MM.1S (cell line): ENCODE measurements at regions not wholly inside any gene's neighbourhood (a gene's known extent, or its start where the extent isn't known, plus 50 kb on each side); places are given as distances from the start of the nearest gene placed in this dataset.

Experiments used
- DNase-seq: peaks from one replicate; pipeline ENCODE4 v3.0.0-alpha.2; 2015
- H2AFZ ChIP-seq: fragments of 300-600 bp; sonication (generic); 2 replicates; pipeline ENCODE4 v1.6.0; 2016; ENCODE audit warnings: antibody characterized with exemption, low read length
- H3F3A ChIP-seq: fragments of 300-600 bp; sonication (generic); 2 replicates; pipeline ENCODE4 v1.6.1; 2016; ENCODE audit warnings: mild to moderate bottlenecking, antibody characterized with exemption, low read length, moderate library complexity, mixed read lengths; ENCODE audit not compliant: insufficient read depth
- H3K27ac ChIP-seq: fragments of 300-600 bp; sonication (generic); 2 replicates; pipeline ENCODE4 v1.5.1; 2016; ENCODE audit warnings: mild to moderate bottlenecking, low read length
- H3K27me3 ChIP-seq: fragments of 300-600 bp; sonication (generic); replicated peaks from 2 replicates; pipeline ENCODE4 v1.6.0; 2016; ENCODE audit warnings: low read length; ENCODE audit not compliant: insufficient read depth
- H3K36me3 ChIP-seq: fragments of 300-600 bp; sonication (generic); replicated peaks from 2 replicates; pipeline ENCODE4 v1.6.1; 2016; ENCODE audit warnings: mild to moderate bottlenecking, low read length, mixed read lengths; ENCODE audit not compliant: insufficient read depth
- H3K4me1 ChIP-seq: fragments of 300-600 bp; sonication (generic); 2 replicates; pipeline ENCODE4 v1.6.1; 2016; ENCODE audit warnings: low read length, mixed read lengths
- H3K4me2 ChIP-seq: fragments of 300-600 bp; sonication (generic); 2 replicates; pipeline ENCODE4 v1.6.0; 2016; ENCODE audit warnings: low read depth, low read length
- H3K4me3 ChIP-seq: fragments of 300-600 bp; sonication (generic); 2 replicates; pipeline ENCODE4 v1.5.1; 2016; ENCODE audit warnings: low read length, mixed read lengths
- H3K79me2 ChIP-seq: fragments of 300-600 bp; sonication (generic); 2 replicates; pipeline ENCODE4 v1.6.1; 2016; ENCODE audit warnings: mixed run types, low read length, mixed read lengths
- H3K9ac ChIP-seq: fragments of 300-600 bp; sonication (generic); 2 replicates; pipeline ENCODE4 v1.6.1; 2016; ENCODE audit warnings: low read length, mixed read lengths
- H3K9me2 ChIP-seq: fragments of 300-600 bp; sonication (generic); replicated peaks from 2 replicates; pipeline ENCODE4 v1.6.1; 2016; ENCODE audit warnings: mild to moderate bottlenecking, low read length, mixed read lengths; ENCODE audit not compliant: insufficient read depth
- H3K9me3 ChIP-seq: fragments of 300-600 bp; sonication (generic); replicated peaks from 2 replicates; pipeline ENCODE4 v1.6.1; 2016; ENCODE audit warnings: mild to moderate bottlenecking, low read length, mixed read lengths; ENCODE audit not compliant: insufficient read depth
- H4K20me1 ChIP-seq: fragments of 300-600 bp; sonication (generic); 2 replicates; pipeline ENCODE4 v1.6.1; 2016; ENCODE audit warnings: mild to moderate bottlenecking, low read length, moderate library complexity, mixed read lengths; ENCODE audit not compliant: insufficient read depth
- EZH2 ChIP-seq: fragments of 300-600 bp; sonication (generic); optimal IDR thresholded peaks from 2 replicates; pipeline ENCODE3; 2017; ENCODE audit warnings: low read depth, mild to moderate bottlenecking, antibody characterized with exemption, low read length, mixed read lengths
- EZH2phosphoT487 ChIP-seq: fragments of 300-600 bp; sonication (generic); IDR thresholded peaks from 2 replicates; pipeline ENCODE4 v1.6.1; 2018; ENCODE audit warnings: antibody characterized with exemption, low read length
- TF ChIP-seq, protein P1 (sequence below): fragments of 300-600 bp; sonication (generic); IDR thresholded peaks from 2 replicates; pipeline ENCODE4 v1.5.1; 2016; ENCODE audit warnings: antibody characterized with exemption, low read length, mixed read lengths

DNA sequence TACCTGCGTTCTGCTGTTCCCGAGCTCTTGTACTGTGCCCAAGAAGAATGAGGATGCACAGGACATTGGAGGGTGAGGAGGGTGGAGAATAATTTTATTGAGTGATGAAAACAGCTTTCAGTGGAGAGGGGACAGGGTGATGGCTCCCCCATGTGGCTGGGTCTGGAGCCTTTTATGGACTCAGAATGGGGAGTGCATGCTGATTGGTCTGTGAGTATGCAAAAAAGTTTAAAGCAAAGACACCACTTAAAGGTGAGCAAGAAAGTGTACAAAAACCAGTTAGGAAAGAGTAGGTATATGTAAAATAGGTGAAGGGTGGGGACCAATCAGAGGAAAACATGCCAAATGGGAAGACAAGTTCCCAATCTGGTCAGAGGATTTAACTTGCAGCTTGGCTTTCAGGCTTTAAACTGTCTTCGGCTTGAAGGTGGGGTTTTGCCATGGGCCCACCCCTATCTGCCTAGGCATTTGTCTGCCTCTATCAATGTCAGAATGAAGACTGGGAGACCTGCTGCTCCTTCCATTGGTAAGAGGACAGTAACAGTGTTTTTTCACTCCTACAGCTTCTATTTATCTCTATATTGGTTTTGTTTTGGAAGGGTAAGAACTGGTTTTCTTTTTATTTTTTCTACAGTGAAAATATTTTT, 118.0 kb upstream of the RAI14 start:
- no peak overlapping the region for H3K4me3 ChIP-seq
- H3K4me1 ChIP-seq = peaks cover 17% of the 10 kb centered on the region
- no peaks in the 10 kb centered on the region for H3K36me3 ChIP-seq
- no peaks in the 10 kb centered on the region for H4K20me1 ChIP-seq
- no peak overlapping the region for H3K4me2 ChIP-seq
- H3K9ac ChIP-seq = no peak overlapping the region
- H3F3A ChIP-seq = peaks cover 18% of the 10 kb centered on the region
- no peaks in the 10 kb centered on the region for H3K79me2 ChIP-seq
- H2AFZ ChIP-seq = no peak overlapping the region
- TF ChIP-seq, protein P1, sequence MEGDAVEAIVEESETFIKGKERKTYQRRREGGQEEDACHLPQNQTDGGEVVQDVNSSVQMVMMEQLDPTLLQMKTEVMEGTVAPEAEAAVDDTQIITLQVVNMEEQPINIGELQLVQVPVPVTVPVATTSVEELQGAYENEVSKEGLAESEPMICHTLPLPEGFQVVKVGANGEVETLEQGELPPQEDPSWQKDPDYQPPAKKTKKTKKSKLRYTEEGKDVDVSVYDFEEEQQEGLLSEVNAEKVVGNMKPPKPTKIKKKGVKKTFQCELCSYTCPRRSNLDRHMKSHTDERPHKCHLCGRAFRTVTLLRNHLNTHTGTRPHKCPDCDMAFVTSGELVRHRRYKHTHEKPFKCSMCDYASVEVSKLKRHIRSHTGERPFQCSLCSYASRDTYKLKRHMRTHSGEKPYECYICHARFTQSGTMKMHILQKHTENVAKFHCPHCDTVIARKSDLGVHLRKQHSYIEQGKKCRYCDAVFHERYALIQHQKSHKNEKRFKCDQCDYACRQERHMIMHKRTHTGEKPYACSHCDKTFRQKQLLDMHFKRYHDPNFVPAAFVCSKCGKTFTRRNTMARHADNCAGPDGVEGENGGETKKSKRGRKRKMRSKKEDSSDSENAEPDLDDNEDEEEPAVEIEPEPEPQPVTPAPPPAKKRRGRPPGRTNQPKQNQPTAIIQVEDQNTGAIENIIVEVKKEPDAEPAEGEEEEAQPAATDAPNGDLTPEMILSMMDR = peak; percentile 53
- TF ChIP-seq EZH2phosphoT487 = no peak
- peak; percentile 31 for DNase-seq
- H3K9me2 ChIP-seq = no peaks in the 10 kb centered on the region
- H3K9me3 ChIP-seq = no peaks in the 10 kb centered on the region
- no peak overlapping the region for H3K27ac ChIP-seq
- H3K27me3 ChIP-seq = no peaks in the 10 kb centered on the region

DNA sequence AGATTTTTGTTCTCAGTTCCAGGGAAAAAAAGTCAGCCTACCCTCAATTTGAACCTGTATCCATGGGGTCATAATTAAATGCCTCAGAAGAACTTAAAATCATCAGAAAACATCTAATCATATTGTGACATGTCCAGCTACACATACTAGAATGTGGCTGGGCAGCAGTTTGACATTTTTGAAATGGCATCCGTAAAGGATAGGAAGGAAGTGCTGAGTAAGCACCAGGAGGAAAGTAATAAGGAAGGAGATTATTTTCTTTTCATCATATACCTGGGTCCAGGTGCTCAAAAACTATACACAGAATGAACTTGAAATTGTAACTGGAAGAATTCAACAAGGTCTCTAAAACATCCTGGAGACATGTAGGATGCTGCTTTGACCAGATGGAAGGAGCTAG, 116.9 kb upstream of the RAI14 start:
- Histone ChIP-seq H3F3A (peaks cover 7% of the 10 kb centered on the region), H3K27ac (no peak overlapping the region), H4K20me1 (no peaks in the 10 kb centered on the region), H3K9ac (no peak overlapping the region), H3K4me3 (no peak overlapping the region), H2AFZ (no peak overlapping the region), H3K4me1 (peaks cover 7% of the 10 kb centered on the region), H3K9me3 (no peaks in the 10 kb centered on the region), H3K27me3 (no peaks in the 10 kb centered on the region), H3K4me2 (no peak overlapping the region), H3K36me3 (no peaks in the 10 kb centered on the region), H3K9me2 (no peaks in the 10 kb centered on the region), H3K79me2 (no peaks in the 10 kb centered on the region)
- DNase-seq = no peak
- TF ChIP-seq, protein P1 = no peak
- TF ChIP-seq EZH2 (no peak), EZH2phosphoT487 (no peak)

DNA sequence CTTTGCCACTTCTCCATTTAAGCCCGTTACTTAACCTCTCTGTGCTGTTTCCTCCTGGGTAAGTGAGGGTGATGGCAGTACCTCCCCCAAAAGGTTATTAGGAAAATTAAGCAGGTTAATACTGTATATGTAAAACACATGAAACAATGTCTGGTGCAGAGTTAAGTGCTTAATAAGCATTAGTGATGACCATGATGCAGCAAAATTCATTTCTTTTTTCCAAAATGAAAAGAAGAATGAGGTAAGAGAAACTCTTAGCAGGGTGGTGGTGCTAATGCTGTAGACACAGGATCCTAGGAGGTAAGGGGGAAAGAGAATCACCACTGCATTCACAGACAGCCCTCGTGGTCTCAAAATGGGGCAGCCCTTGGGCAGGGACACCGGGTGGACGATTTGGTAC, 115.1 kb upstream of the RAI14 start:
- H3F3A ChIP-seq = no peaks in the 10 kb centered on the region
- H3K9ac ChIP-seq = no peak overlapping the region
- no peak overlapping the region for H3K4me2 ChIP-seq
- H3K27ac ChIP-seq = no peak overlapping the region
- no peaks in the 10 kb centered on the region for H3K36me3 ChIP-seq
- H3K27me3 ChIP-seq = no peaks in the 10 kb centered on the region
- H2AFZ ChIP-seq = no peak overlapping the region
- no peaks in the 10 kb centered on the region for H3K9me2 ChIP-seq
- no peak overlapping the region for H3K4me3 ChIP-seq
- no peak for DNase-seq
- no peaks in the 10 kb centered on the region for H3K9me3 ChIP-seq
- TF ChIP-seq, protein P1 = no peak
- TF ChIP-seq EZH2phosphoT487 (no peak), EZH2 (no peak)
- H3K4me1 ChIP-seq = no peaks in the 10 kb centered on the region
- H4K20me1 ChIP-seq = no peaks in the 10 kb centered on the region
- no peaks in the 10 kb centered on the region for H3K79me2 ChIP-seq
